ENCODE measurements at regions not wholly inside any gene's neighbourhood (a gene's known extent, or its start where the extent isn't known, plus 50 kb on each side); places are given as distances from the start of the nearest gene placed in this dataset.

- ChIA-PET POLR2A (no interaction called here), CTCF (no interaction called here)
- no TSS peak for BruUV-seq (replicated peaks)
- Histone ChIP-seq H3K4me1 (ENCODE audit: control insufficient read depth, extremely low read depth, insufficient read depth, low read length) (no peaks in the 10 kb centered on the region), H3K9me3 (replicated peaks; ENCODE audit: control insufficient read depth, insufficient read depth, low read length) (no peaks in the 10 kb centered on the region), H3K4me2 (ENCODE audit: insufficient read depth, low read length) (no peak overlapping the region), H3K27ac (ENCODE audit: insufficient read depth, low read depth, low read length) (no peak overlapping the region), H2AFZ (ENCODE audit: low read depth, low read length) (no peak overlapping the region), H4K20me1 (replicated peaks; ENCODE audit: control insufficient read depth, extremely low read depth, insufficient read depth, low read length) (no peaks in the 10 kb centered on the region), H3K9me1 (replicated peaks; ENCODE audit: control insufficient read depth, extremely low read depth, insufficient read depth, low read length) (no peaks in the 10 kb centered on the region), H3K79me2 (ENCODE audit: control insufficient read depth, insufficient read depth, low read length) (no peaks in the 10 kb centered on the region), H3K36me3 (ENCODE audit: control insufficient read depth in 2 of 2, extremely low read depth in 1 of 2, insufficient read depth in 2 of 2, low read length in 2 of 2) (no peaks in the 10 kb centered on the region), H3K9ac (replicated peaks; ENCODE audit: extremely low read depth, insufficient read depth, low read length) (no peak overlapping the region), H3K27me3 (ENCODE audit: control insufficient read depth in 2 of 2, insufficient read depth in 2 of 2, low read length in 2 of 2) (no peaks in the 10 kb centered on the region), H3K4me3 (replicated peaks in 1 of 3; ENCODE audit: insufficient read depth in 1 of 3, low read depth in 1 of 3, low read length in 3 of 3) (no peak overlapping the region)
- DNase-seq (ENCODE audit: low read depth, low spot score) (no peak), FAIRE-seq (no peak)
- intact Hi-C loops (cut with micrococcal nuclease): no loop called here
- dilution Hi-C loops (cut with MboI; ENCODE audit: extremely low pct_ligation_motif_present, low sequenced_read_pairs): no loop called here
- no peak for TF ChIP-seq JUN (IDR thresholded peaks at IDR 0.05; ENCODE audit: borderline replicate concordance, insufficient read depth, insufficient read length, low read depth)
- TF ChIP-seq CTCF (IDR thresholded peaks at IDR 0.05; ENCODE audit: extremely low read depth in 1 of 2, insufficient read depth in 1 of 2, low read depth in 1 of 2, low read length in 2 of 2): no peak
- no peak for TF ChIP-seq MAX (IDR thresholded peaks at IDR 0.05; ENCODE audit: insufficient read depth, insufficient read length)
- TF ChIP-seq GATA2 (IDR thresholded peaks at IDR 0.05; ENCODE audit: insufficient read depth, insufficient read length, low read depth, low read length): no peak
- TF ChIP-seq POLR2AphosphoS5 (IDR thresholded peaks at IDR 0.05; ENCODE audit: insufficient read depth, low read depth, low read length): no peak
- TF ChIP-seq POLR2A (IDR thresholded peaks at IDR 0.05; ENCODE audit: low read depth, low read length): no peak
- TF ChIP-seq MYC (IDR thresholded peaks at IDR 0.05; ENCODE audit: low read depth, low read length): no peak
- TF ChIP-seq FOS (IDR thresholded peaks at IDR 0.05; ENCODE audit: borderline replicate concordance, insufficient read depth, low read length): no peak
- TF ChIP-seq EZH2 (IDR thresholded peaks at IDR 0.05; ENCODE audit: borderline replicate concordance, low read depth, low read length, severe bottlenecking): no peak
These were observed 272.1 kb upstream of the TRAM1L1 start for GRCh38 chr4:117357437-117357836.
